Vagina (tissue), 2 donors: ENCODE measurements at regions not wholly inside any gene's neighbourhood (a gene's known extent, or its start where the extent isn't known, plus 50 kb on each side); places are given as distances from the start of the nearest gene placed in this dataset.

Source experiments
- DNase-seq, 2 donors: peaks; one replicate each; pipeline ENCODE4 v3.0.0-alpha.2; 2017; ENCODE audit errors: extremely low spot score in 2 of 2
- H3K27ac ChIP-seq: fragments of 200-600 bp; sonication (generic); one replicate; pipeline ENCODE4 v1.5.1; 2019
- H3K27me3 ChIP-seq: fragments of 200-600 bp; sonication (generic); one replicate; pipeline ENCODE4 v1.5.1; 2019
- H3K36me3 ChIP-seq, 2 donors: fragments of 200-600 bp; sonication (generic); one replicate each; pipeline ENCODE4 v1.5.1; 2017 to 2019
- H3K4me1 ChIP-seq: fragments of 200-600 bp; sonication (generic); one replicate; pipeline ENCODE4 v1.5.1; 2019
- H3K4me3 ChIP-seq, 2 donors: fragments of 200-600 bp; sonication (generic); 1 replicate in 1 of 2; 2 replicates in 1 of 2; pipeline ENCODE4 v1.5.1; 2016 to 2019
- H3K9me3 ChIP-seq: fragments of 200-600 bp; sonication (generic); one replicate; pipeline ENCODE4 v1.5.1; 2019
- CTCF ChIP-seq, 3 experiments: fragments of 450-650 bp in 2 of 3; fragments of 200-600 bp in 1 of 3; sonication (generic) in 1 of 3; IDR thresholded peaks; one replicate each; pipeline ENCODE4 v1.5.1; 2017 to 2019; ENCODE audit warnings: antibody characterized with exemption in 3 of 3, mild to moderate bottlenecking in 2 of 3, moderate library complexity in 2 of 3
- POLR2A ChIP-seq, 2 donors: fragments of 450-650 bp; IDR thresholded peaks; one replicate each; pipeline ENCODE4 v1.6.1; 2017; ENCODE audit warnings: antibody characterized with exemption in 2 of 2, mild to moderate bottlenecking in 2 of 2, moderate library complexity in 2 of 2
- POLR2AphosphoS5 ChIP-seq, 2 donors: sonication (generic); formaldehyde crosslinking; IDR thresholded peaks; one replicate each; pipeline ENCODE4 v1.9.0; 2017; ENCODE audit warnings: antibody characterized with exemption in 2 of 2, mild to moderate bottlenecking in 2 of 2, low read depth in 1 of 2; ENCODE audit not compliant: insufficient read depth in 1 of 2
- intact Hi-C: fragments of 100-400 bp; cut with DNase I; formaldehyde crosslinking; loops from one replicate; pipeline ENCODE4 v1.15.1; 2023

GRCh38 chr10:37680243-37680683 is 177.1 kb downstream of the ZNF248 start:
- TF ChIP-seq CTCF (IDR thresholded peaks at IDR 0.05) = no peak
- TF ChIP-seq POLR2AphosphoS5 (IDR thresholded peaks at IDR 0.05; ENCODE audit: insufficient read depth in 1 of 2, low read depth in 1 of 2) = no peak
- no peak for TF ChIP-seq POLR2A (IDR thresholded peaks at IDR 0.05)
- peak in 1 of 2 donors; percentile 87 for DNase-seq
- intact Hi-C loops = no loop called here
- no peak overlapping the region for H3K27ac ChIP-seq
- H3K36me3 ChIP-seq = no peaks in the 10 kb centered on the region
- H3K9me3 ChIP-seq = no peaks in the 10 kb centered on the region
- H3K4me1 ChIP-seq = no peaks in the 10 kb centered on the region
- H3K4me3 ChIP-seq = no peak overlapping the region
- H3K27me3 ChIP-seq = no peaks in the 10 kb centered on the region

- Histone ChIP-seq H3K36me3 (no peaks in the 10 kb centered on the region), H3K27me3 (no peaks in the 10 kb centered on the region), H3K4me3 (no peak overlapping the region), H3K9me3 (no peaks in the 10 kb centered on the region), H3K4me1 (no peaks in the 10 kb centered on the region), H3K27ac (no peak overlapping the region)
- no peak for DNase-seq
- TF ChIP-seq CTCF (IDR thresholded peaks at IDR 0.05) = no peak
- TF ChIP-seq POLR2AphosphoS5 (IDR thresholded peaks at IDR 0.05; ENCODE audit: insufficient read depth in 1 of 2, low read depth in 1 of 2) = no peak
- no peak for TF ChIP-seq POLR2A (IDR thresholded peaks at IDR 0.05)
- intact Hi-C loops = no loop called here
Observed at GRCh38 chr10:37679465-37679864, 177.9 kb downstream of the ZNF248 start.

- Histone ChIP-seq H3K4me3 (no peak overlapping the region), H3K27me3 (no peaks in the 10 kb centered on the region), H3K27ac (no peak overlapping the region), H3K9me3 (no peaks in the 10 kb centered on the region), H3K4me1 (no peaks in the 10 kb centered on the region), H3K36me3 (no peaks in the 10 kb centered on the region)
- intact Hi-C loops = no loop called here
- no peak for DNase-seq
- no peak for TF ChIP-seq POLR2A (IDR thresholded peaks at IDR 0.05)
- TF ChIP-seq POLR2AphosphoS5 (IDR thresholded peaks at IDR 0.05; ENCODE audit: insufficient read depth in 1 of 2, low read depth in 1 of 2) = no peak
- TF ChIP-seq CTCF (IDR thresholded peaks at IDR 0.05) = no peak
Observed at GRCh38 chr10:37675449-37675848, 182.0 kb downstream of the ZNF248 start.

GRCh38 chr10:37671802-37672201 is 185.6 kb downstream of the ZNF248 start:
- Histone ChIP-seq H3K27ac (no peak overlapping the region), H3K9me3 (no peaks in the 10 kb centered on the region), H3K4me1 (no peaks in the 10 kb centered on the region), H3K36me3 (no peaks in the 10 kb centered on the region), H3K4me3 (no peak overlapping the region), H3K27me3 (no peaks in the 10 kb centered on the region)
- TF ChIP-seq POLR2AphosphoS5 (IDR thresholded peaks at IDR 0.05; ENCODE audit: insufficient read depth in 1 of 2, low read depth in 1 of 2) (no peak), CTCF (IDR thresholded peaks at IDR 0.05) (no peak), POLR2A (IDR thresholded peaks at IDR 0.05) (no peak)
- intact Hi-C loops = no loop called here
- DNase-seq = no peak

GRCh38 chr10:37667736-37668135 is 189.7 kb downstream of the ZNF248 start:
- TF ChIP-seq POLR2AphosphoS5 (IDR thresholded peaks at IDR 0.05; ENCODE audit: insufficient read depth in 1 of 2, low read depth in 1 of 2) = no peak
- no peak for TF ChIP-seq POLR2A (IDR thresholded peaks at IDR 0.05)
- TF ChIP-seq CTCF (IDR thresholded peaks at IDR 0.05) = no peak
- no peaks in the 10 kb centered on the region for H3K36me3 ChIP-seq
- H3K4me1 ChIP-seq = no peaks in the 10 kb centered on the region
- intact Hi-C loops = no loop called here
- no peaks in the 10 kb centered on the region for H3K27me3 ChIP-seq
- H3K9me3 ChIP-seq = no peaks in the 10 kb centered on the region
- H3K4me3 ChIP-seq = no peak overlapping the region
- DNase-seq = no peak
- no peak overlapping the region for H3K27ac ChIP-seq
